GM06990 (cell line): ENCODE measurements at regions not wholly inside any gene's neighbourhood (a gene's known extent, or its start where the extent isn't known, plus 50 kb on each side); places are given as distances from the start of the nearest gene placed in this dataset.

Source experiments
- DNase-seq: peaks from one replicate; pipeline ENCODE4 v3.0.0-alpha.2; 2011; ENCODE audit not compliant: insufficient read length; ENCODE audit errors: extremely low read depth
- H3K27me3 ChIP-seq: replicated peaks from 2 replicates; pipeline ENCODE4 v1.6.0; 2011; ENCODE audit warnings: low read length; ENCODE audit not compliant: control insufficient read depth, insufficient read depth
- H3K36me3 ChIP-seq: 2 replicates; pipeline ENCODE4 v1.5.1; 2011; ENCODE audit warnings: low read length; ENCODE audit not compliant: control insufficient read depth, insufficient read depth
- H3K4me3 ChIP-seq: replicated peaks from 2 replicates; pipeline ENCODE4 v1.5.1; 2011; ENCODE audit warnings: low read depth, mild to moderate bottlenecking, control low read depth, low read length
- CTCF ChIP-seq: IDR thresholded peaks from 2 replicates; pipeline ENCODE4 v1.5.1; 2011; ENCODE audit warnings: low read length, control low read depth, mild to moderate bottlenecking, inconsistent platforms; ENCODE audit not compliant: insufficient read depth, poor library complexity, severe bottlenecking

GRCh38 chr2:101622210-101623030, 75.1 kb upstream of the MAP4K4 start:
- DNase-seq: peak; percentile 58
- Histone ChIP-seq H3K36me3 (no peaks in the 10 kb centered on the region), H3K4me3 (peak overlapping the region; percentile 37), H3K27me3 (no peaks in the 10 kb centered on the region; the same call in 1 of the 2 replicates)
- TF ChIP-seq CTCF: no peak

DNA sequence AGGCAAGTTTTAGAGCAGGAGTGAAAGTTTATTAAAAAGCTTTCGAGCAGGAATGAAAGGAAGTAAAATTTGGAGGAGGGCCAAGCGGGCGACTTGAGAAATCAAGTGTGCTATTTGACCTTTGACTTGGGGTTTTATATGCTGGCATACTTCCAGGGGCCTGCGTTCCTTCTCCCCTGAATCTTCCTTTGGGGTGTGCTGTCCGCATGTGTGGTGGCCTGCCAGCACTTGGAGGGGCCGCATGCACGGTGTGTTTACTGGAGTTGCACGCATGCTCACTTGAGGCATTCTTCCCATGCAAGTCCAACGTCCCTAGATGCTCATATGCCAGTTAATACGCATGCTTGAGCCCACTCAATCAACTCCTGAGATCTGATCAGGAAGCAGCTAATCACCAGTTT, 78.3 kb upstream of the MAP4K4 start:
- no peak for DNase-seq
- no peaks in the 10 kb centered on the region; the same call in 1 of the 2 replicates for H3K27me3 ChIP-seq
- no peak for TF ChIP-seq CTCF
- H3K4me3 ChIP-seq: no peak overlapping the region
- H3K36me3 ChIP-seq: no peaks in the 10 kb centered on the region

DNA sequence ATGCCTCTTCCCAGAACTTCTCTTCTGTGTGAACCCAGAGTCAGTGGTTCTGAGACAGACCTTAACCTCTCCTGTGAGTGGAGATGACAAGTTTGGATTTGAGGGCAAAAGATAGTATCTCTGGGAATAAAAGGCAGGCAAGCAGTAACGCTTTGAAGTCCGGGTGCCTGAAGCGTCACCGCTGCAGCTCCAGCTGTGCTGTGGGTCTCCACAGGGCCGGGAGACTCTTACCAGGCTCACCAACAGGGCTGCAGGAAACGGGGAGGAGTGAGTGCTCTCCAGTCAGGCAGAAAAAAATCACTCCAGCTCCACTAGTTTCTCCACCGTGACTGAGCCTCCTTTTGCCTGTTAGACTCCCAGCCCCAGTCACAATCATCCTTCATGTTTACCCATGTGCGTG, 79.7 kb upstream of the MAP4K4 start:
- Histone ChIP-seq H3K4me3 (no peak overlapping the region), H3K36me3 (no peaks in the 10 kb centered on the region), H3K27me3 (no peaks in the 10 kb centered on the region; the same call in 1 of the 2 replicates)
- no peak for DNase-seq
- TF ChIP-seq CTCF: no peak

- H3K36me3 ChIP-seq: no peaks in the 10 kb centered on the region
- no peak for DNase-seq
- H3K4me3 ChIP-seq: no peak overlapping the region
- H3K27me3 ChIP-seq: no peaks in the 10 kb centered on the region; the same call in 1 of the 2 replicates
- no peak for TF ChIP-seq CTCF
Measured at GRCh38 chr2:101617188-101617587, 80.3 kb upstream of the MAP4K4 start.

DNA sequence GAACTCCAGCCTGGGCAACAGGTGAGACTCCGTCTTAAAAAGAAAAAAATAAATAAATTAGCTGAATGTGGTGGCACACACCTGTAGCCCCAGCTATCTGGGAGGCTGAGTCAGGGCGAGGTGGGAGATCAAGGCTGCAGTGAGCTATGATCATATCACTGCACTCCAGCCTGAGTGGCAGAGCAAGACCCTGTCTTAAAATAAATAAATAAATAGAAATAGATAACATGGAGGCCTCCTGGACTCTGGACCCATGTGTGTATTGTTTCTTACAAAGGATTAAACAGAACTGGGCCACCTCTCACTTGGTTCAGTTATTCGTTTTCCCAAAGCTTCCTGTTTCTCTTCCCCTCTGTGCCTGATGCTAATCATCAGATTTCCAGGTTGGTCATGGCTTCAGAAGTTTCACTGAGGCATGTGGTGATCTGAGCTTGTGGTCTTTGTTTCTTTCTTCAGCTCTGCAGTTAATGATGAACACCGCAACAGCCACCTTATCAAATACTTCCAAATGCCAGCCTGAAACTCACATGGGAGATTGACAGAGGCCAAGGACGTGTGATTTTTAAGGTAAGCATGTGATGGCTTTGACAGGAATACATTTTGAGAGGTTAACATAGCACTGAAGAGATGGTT, 83.3 kb upstream of the MAP4K4 start:
- Histone ChIP-seq H3K36me3 (no peaks in the 10 kb centered on the region), H3K4me3 (no peak overlapping the region), H3K27me3 (no peaks in the 10 kb centered on the region; the same call in 1 of the 2 replicates)
- no peak for DNase-seq
- TF ChIP-seq CTCF: no peak
